ENCODE measurements at regions not wholly inside any gene's neighbourhood (a gene's known extent, or its start where the extent isn't known, plus 50 kb on each side); places are given as distances from the start of the nearest gene placed in this dataset.
"Not testable (repeated sequence)": the region's sequence is repeated elsewhere in the genome, so short reads cannot be mapped to it uniquely, and the experiment has no call there.

GRCh38 chr12:19991146-19991545 is 377.2 kb upstream of the PDE3A start:
- DNase-seq (ENCODE audit: low read depth): no peak

- no peak for DNase-seq (ENCODE audit: low read depth)
Measured at GRCh38 chr12:19992311-19992710, 376.0 kb upstream of the PDE3A start.

- no peak for DNase-seq (ENCODE audit: low read depth)
Measured at GRCh38 chr12:19994968-19995367, 373.4 kb upstream of the PDE3A start.

DNA sequence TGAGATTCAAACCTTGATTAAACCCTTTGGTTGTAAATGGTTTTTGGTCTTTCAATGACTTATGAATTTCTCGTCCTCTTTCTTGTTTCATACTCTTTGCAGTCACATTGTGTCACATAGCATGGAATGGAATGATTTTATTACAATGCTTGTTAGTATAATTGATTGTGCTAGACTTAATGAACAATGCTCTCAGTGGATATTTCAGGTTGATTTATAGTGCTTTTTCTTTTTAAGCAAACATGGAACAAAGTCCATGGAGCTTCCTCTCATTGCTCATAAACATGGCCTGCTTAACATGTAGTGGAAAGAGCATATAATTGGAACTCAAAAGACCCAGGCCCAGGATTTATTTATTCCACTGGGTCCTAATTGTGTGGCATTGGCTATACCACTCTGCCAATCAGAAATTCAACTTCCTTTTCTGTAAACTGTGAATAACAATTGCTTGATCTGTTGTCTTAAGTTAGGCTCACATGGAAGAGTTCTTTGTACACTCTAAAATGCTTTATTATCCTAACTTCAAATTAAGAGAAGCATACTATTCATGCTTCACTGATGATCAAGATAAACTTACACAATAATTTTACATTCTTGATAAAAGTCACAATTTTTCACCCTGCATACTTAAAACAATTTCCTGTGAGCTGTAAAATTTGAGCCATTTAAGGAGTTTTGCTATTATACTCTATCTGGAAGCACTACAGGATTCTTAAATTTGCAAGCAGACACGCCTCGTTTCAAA is 370.5 kb upstream of the PDE3A start:
- DNase-seq (ENCODE audit: low read depth): no peak

- DNase-seq (ENCODE audit: low read depth): no peak
Measured at GRCh38 chr12:19998411-19998810, 369.9 kb upstream of the PDE3A start.

- no peak for DNase-seq (ENCODE audit: low read depth)
Measured at GRCh38 chr12:19998961-19999804, 369.2 kb upstream of the PDE3A start.

- DNase-seq (ENCODE audit: low read depth): no peak
Measured at GRCh38 chr12:19999805-20000138, 368.6 kb upstream of the PDE3A start.

DNA sequence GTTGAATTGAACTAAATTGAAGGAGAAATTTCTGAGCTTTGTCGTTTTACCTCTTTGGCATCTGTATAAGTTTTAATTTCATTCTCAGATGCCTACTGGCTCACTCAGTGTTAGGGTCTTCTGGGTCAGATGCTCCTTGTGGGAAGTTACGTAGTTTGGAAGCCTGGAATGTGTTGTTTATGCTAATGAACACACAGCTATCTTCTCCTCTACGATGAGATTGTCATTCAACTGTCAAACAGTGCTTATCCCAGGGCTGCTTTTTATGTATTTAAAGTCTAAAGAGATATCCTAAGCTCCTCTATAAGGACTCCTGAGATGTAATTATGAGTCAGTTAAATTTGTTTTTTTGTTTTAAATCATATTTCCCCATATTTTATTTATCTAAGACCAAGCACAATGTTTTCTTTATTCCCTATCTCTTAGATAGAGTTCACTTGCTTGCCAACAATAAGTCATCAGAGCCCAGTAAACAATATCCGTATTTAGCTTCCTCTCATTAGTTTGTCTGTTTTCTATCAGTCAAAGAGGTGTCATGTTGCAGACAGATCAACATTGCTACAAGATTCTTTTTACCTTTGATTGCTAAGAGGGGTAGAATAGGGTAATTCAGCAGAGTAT is 368.0 kb upstream of the PDE3A start:
- no peak for DNase-seq (ENCODE audit: low read depth)

GRCh38 chr12:20003252-20003651 is 365.1 kb upstream of the PDE3A start:
- no peak for DNase-seq (ENCODE audit: low read depth)

- DNase-seq (ENCODE audit: low read depth): no peak
Measured at GRCh38 chr12:20004952-20005351, 363.4 kb upstream of the PDE3A start.

- no peak for DNase-seq (ENCODE audit: low read depth)
Measured at GRCh38 chr12:20006871-20007730, 361.2 kb upstream of the PDE3A start.

- not testable (repeated sequence) for DNase-seq (ENCODE audit: low read depth)
Measured at GRCh38 chr12:20009965-20010364, 358.4 kb upstream of the PDE3A start.

DNA sequence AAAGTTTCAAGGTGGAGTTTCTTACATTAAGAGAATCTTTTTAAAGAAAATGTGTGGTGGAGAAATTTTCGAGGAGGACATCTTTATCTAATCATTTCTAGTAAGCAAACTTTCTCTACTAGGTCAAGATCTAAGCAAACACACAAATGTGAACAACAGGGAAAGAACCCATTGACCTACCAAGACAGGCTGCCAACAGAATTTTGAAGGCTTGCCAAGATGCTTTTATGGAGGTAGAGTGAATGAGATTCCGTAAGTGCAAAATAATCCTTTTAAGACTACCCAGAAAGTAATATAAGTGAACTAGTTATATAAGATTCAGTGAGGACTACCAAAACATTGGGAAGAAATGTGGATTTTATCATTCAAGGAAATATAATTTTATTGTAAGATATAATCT is 357.1 kb upstream of the PDE3A start:
- DNase-seq (ENCODE audit: low read depth): no peak

- DNase-seq (ENCODE audit: low read depth): no peak
Measured at GRCh38 chr12:20017802-20018201, 350.5 kb upstream of the PDE3A start.

DNA sequence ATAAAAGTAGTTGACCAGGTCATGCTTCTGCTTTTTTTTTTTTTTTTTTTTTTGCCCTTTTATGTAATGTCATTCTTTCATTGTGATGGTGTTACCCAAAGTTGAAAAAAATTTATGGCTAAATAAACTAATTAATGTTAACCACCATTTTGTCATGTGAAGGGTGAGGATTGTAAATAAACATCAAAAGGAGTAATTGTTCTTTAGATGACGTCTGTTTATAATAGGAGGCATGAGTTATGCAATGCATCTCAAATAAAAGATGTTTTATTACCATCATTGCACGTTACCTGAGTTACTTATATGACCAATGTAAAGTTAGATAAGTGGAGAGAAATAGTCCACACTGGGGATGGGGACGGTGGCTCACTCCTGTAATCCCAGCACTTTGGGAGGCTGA is 349.9 kb upstream of the PDE3A start:
- DNase-seq (ENCODE audit: low read depth): no peak

DNA sequence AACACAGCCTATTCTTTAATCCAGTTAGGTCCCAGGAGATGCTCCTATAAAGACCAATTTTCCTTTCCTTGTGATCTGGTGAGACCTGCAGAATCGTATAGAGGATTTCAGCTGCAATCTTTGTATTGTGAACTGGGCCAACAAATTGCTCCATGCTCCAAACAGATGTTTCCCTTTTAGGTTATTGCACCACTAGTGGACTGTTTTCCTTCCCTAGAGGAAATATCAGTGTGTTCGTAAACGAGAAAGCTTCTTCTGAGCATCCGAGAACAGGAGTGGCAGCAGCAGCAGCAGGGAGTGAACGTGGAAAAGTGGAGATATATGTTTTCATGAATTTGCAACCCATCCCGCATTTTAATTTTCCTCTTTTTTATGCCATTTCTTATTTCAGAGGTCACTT is 344.1 kb upstream of the PDE3A start:
- DNase-seq (ENCODE audit: low read depth): no peak

DNA sequence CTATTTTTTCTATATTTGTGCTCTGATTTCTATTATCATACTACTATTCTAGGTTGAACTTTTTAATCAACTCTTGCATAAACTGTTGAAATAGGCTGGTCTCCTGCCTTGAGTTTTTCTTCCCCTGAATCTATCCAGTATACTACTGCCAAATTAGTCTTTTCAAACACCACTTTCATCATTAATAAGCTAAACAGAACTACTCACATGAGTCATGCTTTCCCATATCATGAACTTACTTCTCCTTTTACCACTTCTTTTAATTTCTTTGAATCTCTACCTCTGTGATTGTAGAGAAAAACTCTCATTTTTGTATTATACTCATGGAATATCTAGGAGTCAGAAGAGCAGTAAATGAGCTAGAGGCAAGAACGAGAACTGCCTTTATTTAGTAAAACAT is 340.3 kb upstream of the PDE3A start:
- DNase-seq (ENCODE audit: low read depth): no peak

DNA sequence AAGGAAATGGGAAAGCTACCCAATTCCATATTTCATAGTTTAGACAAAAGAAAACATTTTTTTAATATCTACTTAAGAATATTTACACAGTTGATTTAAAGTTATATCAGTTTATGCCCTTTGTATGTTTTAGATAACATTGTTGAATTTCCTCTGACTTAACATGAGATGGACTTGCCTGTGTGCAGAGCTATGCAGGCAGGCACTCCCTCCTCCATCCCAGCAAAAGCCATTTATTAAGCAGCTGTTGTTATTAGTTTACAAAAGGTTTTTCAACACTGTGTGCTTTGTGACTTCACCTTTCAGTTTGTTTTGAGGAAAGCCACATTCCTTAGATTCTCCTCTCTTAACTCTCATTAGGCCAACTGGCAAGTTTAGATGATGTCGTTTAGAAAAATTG is 337.5 kb upstream of the PDE3A start:
- no peak for DNase-seq (ENCODE audit: low read depth)

- no peak for DNase-seq (ENCODE audit: low read depth)
Measured at GRCh38 chr12:20039562-20039961, 328.8 kb upstream of the PDE3A start.

- no peak for DNase-seq (ENCODE audit: low read depth)
Measured at GRCh38 chr12:20040184-20040583, 328.2 kb upstream of the PDE3A start.

- DNase-seq (ENCODE audit: low read depth): no peak
Measured at GRCh38 chr12:20040831-20041230, 327.5 kb upstream of the PDE3A start.

DNA sequence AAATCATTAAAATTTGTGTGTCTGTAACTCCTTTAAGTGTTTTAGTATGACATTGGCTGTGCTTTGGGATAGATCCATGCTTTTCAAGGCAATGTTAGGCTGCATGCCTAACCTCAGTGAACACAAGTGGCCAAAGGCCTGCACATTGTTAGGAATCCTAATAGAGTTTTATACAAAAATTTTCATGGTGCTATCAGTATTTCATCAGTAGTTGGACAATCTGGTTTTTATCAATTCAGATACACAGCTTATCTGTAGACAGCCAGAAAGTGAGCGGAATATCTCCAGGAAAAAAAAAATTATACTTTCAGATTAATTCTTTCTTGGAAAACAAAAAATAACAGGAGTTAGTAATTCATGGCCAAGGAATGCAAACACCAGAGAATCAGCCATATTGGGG is 324.0 kb upstream of the PDE3A start:
- DNase-seq (ENCODE audit: low read depth): no peak

Data from ELR (cell line).